A673 (cell line): ENCODE measurements at regions not wholly inside any gene's neighbourhood (a gene's known extent, or its start where the extent isn't known, plus 50 kb on each side); places are given as distances from the start of the nearest gene placed in this dataset.

Experiments
- BruUV-seq: library from RNA; stranded (reverse); fragments of 400-500 nt; replicated peaks from 2 replicates; lab custom pipeline; 2021; lab: Mats Ljungman, UMichigan
- CTCF ChIA-PET: fragments of 300-600 bp; sonication (Branson Sonifier 250); formaldehyde crosslinking; loops from one replicate; lab custom pipeline; 2022; ENCODE audit warnings: antibody characterized with exemption; lab: Charles Lee
- POLR2A ChIA-PET: fragments of 300-600 bp; sonication (Branson Sonifier 250); formaldehyde crosslinking; loops from one replicate; lab custom pipeline; 2022; ENCODE audit warnings: antibody characterized with exemption; ENCODE audit not compliant: low non-redundant PET; lab: Charles Lee
- DNase-seq: peaks from one replicate; pipeline ENCODE4 v3.0.0-alpha.2; 2015; ENCODE audit warnings: low spot score
- H3K27ac ChIP-seq: fragments of 200-600 bp; sonication (generic); 2 replicates; pipeline ENCODE4 v1.5.1; 2016; ENCODE audit warnings: mixed run types, low read depth, mild to moderate bottlenecking, mixed read lengths, antibody characterized with exemption, low read length; ENCODE audit not compliant: poor library complexity, severe bottlenecking
- H3K27me3 ChIP-seq: fragments of 200-600 bp; sonication (generic); replicated peaks from 2 replicates; pipeline ENCODE4 v1.6.1; 2017; ENCODE audit warnings: mixed run types, low read depth, mild to moderate bottlenecking, mixed read lengths, antibody characterized with exemption, low read length; ENCODE audit not compliant: insufficient read depth, poor library complexity
- H3K36me3 ChIP-seq: fragments of 200-600 bp; sonication (generic); 2 replicates; pipeline ENCODE4 v1.6.1; 2016; ENCODE audit warnings: mixed run types, mild to moderate bottlenecking, mixed read lengths, antibody characterized with exemption, low read length; ENCODE audit not compliant: insufficient read depth, poor library complexity, severe bottlenecking
- H3K4me1 ChIP-seq: fragments of 200-600 bp; sonication (generic); 2 replicates; pipeline ENCODE4 v1.6.1; 2017; ENCODE audit warnings: mixed run types, mild to moderate bottlenecking, mixed read lengths, antibody characterized with exemption, low read length; ENCODE audit not compliant: insufficient read depth, poor library complexity, severe bottlenecking
- H3K4me3 ChIP-seq: fragments of 200-600 bp; sonication (generic); 2 replicates; pipeline ENCODE4 v1.5.1; 2016; ENCODE audit warnings: low read depth, mixed run types, mild to moderate bottlenecking, mixed read lengths, low read length; ENCODE audit not compliant: poor library complexity, severe bottlenecking
- H3K9me3 ChIP-seq: fragments of 200-600 bp; sonication (generic); 2 replicates; pipeline ENCODE4 v1.6.1; 2016; ENCODE audit warnings: mixed run types, low read depth, mild to moderate bottlenecking, mixed read lengths, antibody characterized with exemption, low read length; ENCODE audit not compliant: poor library complexity, severe bottlenecking
- CTCF ChIP-seq: fragments of 300-800, 200-600 bp; sonication (generic); conservative IDR thresholded peaks from 2 replicates; pipeline ENCODE4 v1.5.1; 2017; ENCODE audit warnings: low read depth, mild to moderate bottlenecking, antibody characterized with exemption, low read length, moderate library complexity, mixed read lengths
- EZH2 ChIP-seq: fragments of 200-600 bp; sonication (generic); IDR thresholded peaks from 2 replicates; pipeline ENCODE4 v1.6.1; 2017; ENCODE audit warnings: borderline replicate concordance, low read depth, mild to moderate bottlenecking, mixed read lengths, antibody characterized with exemption, low read length; ENCODE audit not compliant: poor library complexity, severe bottlenecking
- intact Hi-C: fragments of 100-400 bp; cut with micrococcal nuclease; formaldehyde crosslinking; loops from one replicate; pipeline ENCODE4 v1.10.0; 2022; ENCODE audit not compliant: unreplicated experiment

GRCh38 chr12:98399532-98399931 lies 115.9 kb upstream of the TMPO start:
- intact Hi-C loops, result loop anchor here (5.0 to 10.0 kb wide), 2 partner anchors 1495 to 1822 kb away; partner anchors contain the start of gene NEDD1
- TF ChIP-seq EZH2 (no peak), CTCF (no peak)
- ChIA-PET CTCF (no interaction called here), POLR2A (no interaction called here)
- H3K36me3 ChIP-seq, result no peaks in the 10 kb centered on the region
- H3K9me3 ChIP-seq, result no peaks in the 10 kb centered on the region
- H3K27ac ChIP-seq, result peak overlapping the region; percentile 70
- peaks cover 32% of the 10 kb centered on the region for H3K4me1 ChIP-seq
- H3K27me3 ChIP-seq, result no peaks in the 10 kb centered on the region
- no peak overlapping the region for H3K4me3 ChIP-seq
- DNase-seq, result peak; percentile 95
- no TSS peak for BruUV-seq

DNA sequence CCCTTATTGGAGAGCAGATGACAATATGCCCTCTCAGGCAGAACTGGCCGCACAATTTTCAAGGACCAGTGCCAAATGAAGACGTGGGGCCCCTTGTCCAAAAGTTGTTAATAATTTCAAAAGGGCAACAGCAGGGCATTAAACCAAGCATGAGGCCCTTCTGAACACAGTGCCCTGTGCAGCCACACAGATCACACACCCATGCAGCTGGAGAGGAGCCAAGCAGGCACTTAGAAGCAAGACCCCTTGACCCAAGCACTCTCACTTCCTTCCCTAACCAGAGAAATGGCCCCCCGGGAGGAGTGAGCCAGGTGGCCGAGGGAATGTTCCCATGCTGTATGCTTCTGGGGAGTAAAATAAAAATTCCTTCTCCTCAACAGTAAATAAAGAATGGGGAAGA lies 114.0 kb upstream of the TMPO start:
- Histone ChIP-seq H3K4me1 (peaks cover 40% of the 10 kb centered on the region), H3K27ac (no peak overlapping the region), H3K4me3 (no peak overlapping the region), H3K9me3 (no peaks in the 10 kb centered on the region), H3K36me3 (no peaks in the 10 kb centered on the region), H3K27me3 (no peaks in the 10 kb centered on the region)
- POLR2A ChIA-PET, result no interaction called here
- intact Hi-C loops, result no loop called here
- no peak for DNase-seq
- CTCF ChIA-PET, result no interaction called here
- BruUV-seq, result no TSS peak
- TF ChIP-seq CTCF (no peak), EZH2 (no peak)

DNA sequence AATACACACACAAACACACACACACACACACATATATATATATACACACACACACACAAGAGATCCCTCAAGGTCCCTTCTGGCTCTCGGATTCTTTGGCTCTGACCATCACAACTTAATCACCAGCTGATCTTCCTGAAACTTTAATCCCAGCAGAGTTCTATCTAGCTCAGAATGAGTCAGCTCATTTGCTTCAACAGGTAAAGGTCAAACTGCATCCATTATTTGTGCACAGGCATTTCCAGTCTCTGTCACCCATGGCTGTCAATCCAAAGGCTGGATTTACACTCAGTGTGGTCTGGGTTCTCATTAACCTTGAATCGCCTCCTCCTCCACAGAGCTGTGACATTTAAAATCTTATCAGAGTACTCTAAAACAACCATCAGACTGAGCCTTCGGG lies 113.3 kb upstream of the TMPO start:
- intact Hi-C loops, result no loop called here
- Histone ChIP-seq H3K27me3 (no peaks in the 10 kb centered on the region), H3K36me3 (no peaks in the 10 kb centered on the region), H3K4me3 (no peak overlapping the region), H3K9me3 (peaks cover under 1% of the 10 kb centered on the region), H3K4me1 (peaks cover 40% of the 10 kb centered on the region), H3K27ac (no peak overlapping the region)
- ChIA-PET CTCF (interaction anchor here (0.7 kb wide), 1 partner anchor 188 kb away, joined by 3 read pairs; no protein-coding TSS in a partner anchor), POLR2A (no interaction called here)
- no TSS peak for BruUV-seq
- no peak for DNase-seq
- TF ChIP-seq EZH2 (no peak), CTCF (no peak)
